H1 (cell line): ENCODE measurements at regions not wholly inside any gene's neighbourhood (a gene's known extent, or its start where the extent isn't known, plus 50 kb on each side); places are given as distances from the start of the nearest gene placed in this dataset.

Experiments used
- CTCF ChIA-PET: fragments of 300-600 bp; sonication (Branson Sonifier 250); formaldehyde crosslinking; loops from one replicate; lab custom pipeline; 2021; ENCODE audit not compliant: partially characterized antibody; lab: Charles Lee
- POLR2A ChIA-PET: fragments of 300-600 bp; sonication (Branson Sonifier 250); formaldehyde crosslinking; loops from one replicate; lab custom pipeline; 2021; ENCODE audit warnings: inconsistent platforms; ENCODE audit not compliant: partially characterized antibody; lab: Charles Lee
- DNase-seq, 2 experiments: peaks; one replicate each; pipeline versions ENCODE4 v3.0.0 to v3.0.0-alpha.2; 2010 to 2022; ENCODE audit warnings: low spot score in 2 of 2, low read depth in 1 of 2, mixed read lengths in 1 of 2
- FAIRE-seq: peaks from 2 replicates; lab custom pipeline; 2011; peaks lifted over from hg19 to GRCh38; lab: Jason Lieb, UNC
- H2AFZ ChIP-seq: 2 replicates; pipeline ENCODE4 v1.8.1; 2012; ENCODE audit warnings: low read length, inconsistent platforms
- H2AK5ac ChIP-seq: 2 replicates; pipeline ENCODE4 v1.6.1; 2013; ENCODE audit warnings: low read depth, low read length
- H2BK120ac ChIP-seq: replicated peaks from 2 replicates; pipeline ENCODE3; 2013; ENCODE audit warnings: low read depth, low read length, inconsistent platforms
- H2BK12ac ChIP-seq: 2 replicates; pipeline ENCODE4 v1.6.1; 2013; ENCODE audit warnings: low read depth, low read length
- H2BK15ac ChIP-seq: 2 replicates; pipeline ENCODE4 v1.6.1; 2013; ENCODE audit warnings: low read length
- H2BK20ac ChIP-seq: 2 replicates; pipeline ENCODE4 v1.6.1; 2013; ENCODE audit warnings: low read length
- H2BK5ac ChIP-seq: 2 replicates; pipeline ENCODE4 v1.6.1; 2013; ENCODE audit warnings: low read depth, low read length
- H3K14ac ChIP-seq: 2 replicates; pipeline ENCODE4 v1.6.1; 2013; ENCODE audit warnings: inconsistent platforms; ENCODE audit not compliant: insufficient read length
- H3K18ac ChIP-seq: 2 replicates; pipeline ENCODE4 v1.6.1; 2013; ENCODE audit warnings: low read length; ENCODE audit errors: extremely low read depth
- H3K23ac ChIP-seq: 2 replicates; pipeline ENCODE4 v1.6.1; 2013; ENCODE audit warnings: inconsistent platforms; ENCODE audit not compliant: insufficient read length
- H3K23me2 ChIP-seq: 2 replicates; pipeline ENCODE4 v1.6.1; 2013; ENCODE audit warnings: low read depth, low read length
- H3K27ac ChIP-seq: 2 replicates; pipeline ENCODE4 v1.6.1; 2011; ENCODE audit warnings: low read depth, low read length, inconsistent platforms
- H3K27me3 ChIP-seq, 4 experiments: replicated peaks in 1 of 4; 1 replicate in 1 of 4; 2 replicates in 3 of 4; pipeline versions ENCODE4 v1.6.1 to v1.8.1; 2011 to 2013; ENCODE audit warnings: low read length in 3 of 4, mild to moderate bottlenecking in 3 of 4, inconsistent platforms in 2 of 4, mixed read lengths in 2 of 4, moderate library complexity in 1 of 4; ENCODE audit not compliant: control insufficient read depth in 3 of 4, insufficient read depth in 3 of 4; ENCODE audit errors: extremely low read depth in 1 of 4
- H3K36me3 ChIP-seq, 4 experiments: 2 replicates each; pipeline versions ENCODE4 v1.6.1 to v1.8.1; 2011 to 2013; ENCODE audit warnings: mild to moderate bottlenecking in 4 of 4, low read length in 3 of 4, moderate library complexity in 2 of 4, control low read depth in 1 of 4, inconsistent platforms in 1 of 4; ENCODE audit not compliant: insufficient read depth in 4 of 4, control insufficient read depth in 2 of 4
- H3K4ac ChIP-seq: replicated peaks from 2 replicates; pipeline ENCODE3; 2013; ENCODE audit warnings: low read length, low read depth, mixed read lengths, inconsistent platforms; ENCODE audit not compliant: insufficient read length
- H3K4me1 ChIP-seq, 4 experiments: replicated peaks in 1 of 4; 1 replicate in 1 of 4; 2 replicates in 3 of 4; pipeline versions ENCODE4 v1.6.1 to v1.8.1; 2011 to 2013; ENCODE audit warnings: low read length in 3 of 4, inconsistent platforms in 2 of 4, mixed read lengths in 1 of 4; ENCODE audit not compliant: insufficient read depth in 4 of 4, control insufficient read depth in 3 of 4
- H3K4me2 ChIP-seq, 2 experiments: 2 replicates each; pipeline versions ENCODE4 v1.6.1 to v1.8.1; 2011 to 2013; ENCODE audit warnings: low read depth in 2 of 2, low read length in 2 of 2, control low read depth in 1 of 2, inconsistent platforms in 1 of 2, mild to moderate bottlenecking in 1 of 2; ENCODE audit not compliant: insufficient read depth in 1 of 2
- H3K4me3 ChIP-seq, 4 experiments: fragments of 200-600, 300-600 bp in 1 of 4; sonication (generic), shearing (Covaris generic), sonication (Bioruptor Twin) in 1 of 4; 2 replicates each; pipeline versions ENCODE4 v1.5.1 to v1.8.1; 2011 to 2016; ENCODE audit warnings: low read length in 4 of 4, low read depth in 3 of 4, control low read depth in 2 of 4, inconsistent platforms in 2 of 4, mild to moderate bottlenecking in 2 of 4, mixed read lengths in 1 of 4, moderate library complexity in 1 of 4; ENCODE audit not compliant: insufficient read depth in 2 of 4; ENCODE audit errors: extremely low read depth in 1 of 4
- H3K56ac ChIP-seq: replicated peaks from 2 replicates; pipeline ENCODE3; 2013; ENCODE audit warnings: low read depth, mild to moderate bottlenecking, mixed read lengths, low read length, inconsistent platforms; ENCODE audit not compliant: insufficient read length
- H3K79me1 ChIP-seq: 2 replicates; pipeline ENCODE4 v1.6.1; 2013; ENCODE audit warnings: low read depth, low read length, control low read depth
- H3K79me2 ChIP-seq, 2 experiments: 2 replicates each; pipeline versions ENCODE4 v1.6.1 to v1.8.1; 2012 to 2013; ENCODE audit warnings: low read length in 2 of 2, mild to moderate bottlenecking in 2 of 2, inconsistent platforms in 1 of 2; ENCODE audit not compliant: insufficient read depth in 2 of 2, control insufficient read depth in 1 of 2
- H3K9ac ChIP-seq, 4 experiments: replicated peaks in 1 of 4; 1 replicate in 1 of 4; 2 replicates in 3 of 4; pipeline versions ENCODE4 v1.6.1 to v1.8.1; 2011 to 2013; ENCODE audit warnings: low read depth in 3 of 4, low read length in 3 of 4, control low read depth in 2 of 4, mild to moderate bottlenecking in 2 of 4, moderate library complexity in 2 of 4, inconsistent platforms in 1 of 4; ENCODE audit errors: extremely low read depth in 1 of 4
- H3K9me3 ChIP-seq, 2 experiments: 2 replicates each; pipeline versions ENCODE4 v1.6.1 to v1.8.1; 2012 to 2013; ENCODE audit warnings: mild to moderate bottlenecking in 2 of 2, moderate library complexity in 2 of 2, control low read depth in 1 of 2, inconsistent platforms in 1 of 2, low read depth in 1 of 2, low read length in 1 of 2, mixed read lengths in 1 of 2; ENCODE audit not compliant: insufficient read depth in 2 of 2
- H4K20me1 ChIP-seq, 2 experiments: replicated peaks in 1 of 2; 2 replicates each; pipeline versions ENCODE3 to v1.8.1; 2011 to 2013; ENCODE audit warnings: inconsistent platforms in 2 of 2, low read length in 2 of 2, mild to moderate bottlenecking in 1 of 2; ENCODE audit not compliant: insufficient read depth in 2 of 2, control insufficient read depth in 1 of 2
- H4K5ac ChIP-seq: 2 replicates; pipeline ENCODE4 v1.6.1; 2013; ENCODE audit warnings: low read length, low read depth, mixed read lengths, inconsistent platforms; ENCODE audit not compliant: insufficient read length
- H4K8ac ChIP-seq: 2 replicates; pipeline ENCODE4 v1.8.0; 2013; ENCODE audit warnings: mild to moderate bottlenecking, moderate library complexity, low read length, inconsistent platforms; ENCODE audit not compliant: insufficient read depth; ENCODE audit errors: extremely low read depth
- H4K91ac ChIP-seq: replicated peaks from 2 replicates; pipeline ENCODE3; 2013; ENCODE audit warnings: low read length, mixed read lengths, inconsistent platforms; ENCODE audit not compliant: insufficient read length
- ATF3 ChIP-seq: IDR thresholded peaks from 2 replicates; pipeline ENCODE4 v1.6.1; 2011; ENCODE audit warnings: low read depth, mild to moderate bottlenecking, low read length; ENCODE audit not compliant: insufficient read depth
- BACH1 ChIP-seq: IDR thresholded peaks from 2 replicates; pipeline ENCODE4 v1.6.1; 2012; ENCODE audit warnings: low read length, improper control_type of control experiment
- EP300 ChIP-seq, 2 experiments: IDR thresholded peaks; 1 replicate in 1 of 2; 2 replicates in 1 of 2; pipeline ENCODE4 v1.6.1; 2011 to 2012; ENCODE audit warnings: low read depth in 2 of 2, low read length in 2 of 2, mild to moderate bottlenecking in 2 of 2, borderline replicate concordance in 1 of 2, inconsistent platforms in 1 of 2, moderate library complexity in 1 of 2
- HDAC6 ChIP-seq: IDR thresholded peaks from one replicate; pipeline ENCODE4 v1.7.1; 2012; ENCODE audit warnings: low read depth, mild to moderate bottlenecking, inconsistent platforms, low read length, moderate library complexity
- KDM5A ChIP-seq: fragments of 200-600 bp; IDR thresholded peaks from 2 replicates; pipeline ENCODE4 v1.7.1; 2012; ENCODE audit warnings: mild to moderate bottlenecking, low read length, inconsistent platforms, mixed read lengths
- SP1 ChIP-seq: IDR thresholded peaks from 2 replicates; pipeline ENCODE4 v1.6.1; 2011; ENCODE audit warnings: low read depth, low read length
- SP4 ChIP-seq: IDR thresholded peaks from 2 replicates; pipeline ENCODE4 v1.6.1; 2012; ENCODE audit warnings: low read length, inconsistent platforms
- WGBS, 2 experiments: shearing (Covaris generic) in 1 of 2; methylation state at CpG; one replicate each; pipeline versions ENCODE4 v1.1.6 to v1.1.7; 2013 to 2015; ENCODE audit warnings: low lambda C conversion rate in 2 of 2, mixed read lengths in 2 of 2, inconsistent platforms in 1 of 2, low coverage in 1 of 2, missing lambda C conversion rate in 1 of 2; ENCODE audit not compliant: insufficient replicate concordance in 2 of 2, insufficient coverage in 1 of 2, insufficient read length in 1 of 2; ENCODE audit errors: extremely low coverage in 1 of 2, missing lambda C conversion rate in 1 of 2; 5-methylcytosine and 5-hydroxymethylcytosine counted together

GRCh38 chr1:34425785-34426184 is 249.1 kb downstream of the C1orf94 start:
- no peak overlapping the region for H3K14ac ChIP-seq
- no peaks in the 10 kb centered on the region for H4K20me1 ChIP-seq
- no peak overlapping the region for H4K8ac ChIP-seq
- FAIRE-seq (no peak), DNase-seq (no peak)
- H3K18ac ChIP-seq: no peak overlapping the region
- H3K4me2 ChIP-seq: no peak overlapping the region
- H3K4me3 ChIP-seq: no peak overlapping the region
- no peak overlapping the region for H2BK5ac ChIP-seq
- no peaks in the 10 kb centered on the region for H3K79me2 ChIP-seq
- no peak overlapping the region for H2BK20ac ChIP-seq
- no peak overlapping the region for H3K23ac ChIP-seq
- H2AFZ ChIP-seq: no peak overlapping the region
- 44% methylated on average over 2 of the region's 2 CpGs; no CpG with 5 or more reads in 1 of the 2 experiments for WGBS, 2 experiments
- no peak overlapping the region for H4K91ac ChIP-seq
- H3K4ac ChIP-seq: no peak overlapping the region
- CTCF ChIA-PET: interaction anchor here (1.0 to 1.2 kb wide), 2 partner anchors 9 to 83 kb away, joined by 3 to 4 read pairs; no protein-coding TSS in a partner anchor
- H2BK15ac ChIP-seq: no peak overlapping the region
- no peak overlapping the region for H3K9ac ChIP-seq
- POLR2A ChIA-PET: no interaction called here
- H3K27ac ChIP-seq: no peak overlapping the region
- H3K9me3 ChIP-seq: no peaks in the 10 kb centered on the region
- no peaks in the 10 kb centered on the region for H3K79me1 ChIP-seq
- no peaks in the 10 kb centered on the region; a peak in 1 of 7 replicates for H3K27me3 ChIP-seq
- H4K5ac ChIP-seq: no peak overlapping the region
- H2BK120ac ChIP-seq: no peak overlapping the region
- no peaks in the 10 kb centered on the region for H3K4me1 ChIP-seq
- no peak overlapping the region for H2BK12ac ChIP-seq
- TF ChIP-seq EP300 (IDR thresholded peaks at IDR 0.05; ENCODE audit: borderline replicate concordance in 1 of 2, low read depth in 2 of 2, low read length in 2 of 2): no peak
- TF ChIP-seq HDAC6: no peak
- TF ChIP-seq KDM5A: no peak
- no peak for TF ChIP-seq BACH1
- no peak for TF ChIP-seq SP4
- no peak for TF ChIP-seq ATF3
- TF ChIP-seq SP1: no peak
- no peak overlapping the region for H2AK5ac ChIP-seq
- no peaks in the 10 kb centered on the region for H3K23me2 ChIP-seq
- no peak overlapping the region for H3K56ac ChIP-seq
- H3K36me3 ChIP-seq: no peaks in the 10 kb centered on the region
